COLO668 (cell line): ENCODE measurements at regions not wholly inside any gene's neighbourhood (a gene's known extent, or its start where the extent isn't known, plus 50 kb on each side); places are given as distances from the start of the nearest gene placed in this dataset.
"Not testable (repeated sequence)": the region's sequence is repeated elsewhere in the genome, so short reads cannot be mapped to it uniquely, and the experiment has no call there.

ENCODE experiments used
- DNase-seq: peaks from one replicate; lab custom pipeline; 2025; ENCODE audit not compliant: unreplicated experiment; lab: John Stamatoyannopoulos, UW

- DNase-seq = no peak
Observed at GRCh38 chr20:1845163-1845523, 50.1 kb upstream of the SIRPA start.

GRCh38 chr20:1844325-1845162, 50.7 kb upstream of the SIRPA start:
- DNase-seq = no peak

- DNase-seq = no peak
Observed at GRCh38 chr20:1842281-1842680, 52.9 kb upstream of the SIRPA start.

GRCh38 chr20:1841554-1842140, 53.6 kb upstream of the SIRPA start:
- no peak for DNase-seq

- DNase-seq = no peak
Observed at GRCh38 chr20:1840817-1841553, 54.2 kb upstream of the SIRPA start.

- not testable (repeated sequence) for DNase-seq
Observed at GRCh38 chr20:1839376-1840317, 55.6 kb upstream of the SIRPA start.

GRCh38 chr20:1838556-1839279, 56.5 kb upstream of the SIRPA start:
- no peak for DNase-seq

GRCh38 chr20:1835186-1836035, 59.8 kb upstream of the SIRPA start:
- DNase-seq = no peak

GRCh38 chr20:1833728-1834726, 61.2 kb upstream of the SIRPA start:
- DNase-seq = no peak

- no peak for DNase-seq
Observed at GRCh38 chr20:1833216-1833615, 62.0 kb upstream of the SIRPA start.

- DNase-seq = no peak
Observed at GRCh38 chr20:1832634-1833033, 62.6 kb upstream of the SIRPA start.

- no peak for DNase-seq
Observed at GRCh38 chr20:1831606-1832005, 63.6 kb upstream of the SIRPA start.

GRCh38 chr20:1831096-1831495, 64.1 kb upstream of the SIRPA start:
- DNase-seq = no peak

- no peak for DNase-seq
Observed at GRCh38 chr20:1830240-1830639, 65.0 kb upstream of the SIRPA start.

GRCh38 chr20:1829531-1829930, 65.7 kb upstream of the SIRPA start:
- no peak for DNase-seq

- DNase-seq = no peak
Observed at GRCh38 chr20:1828786-1829131, 66.4 kb upstream of the SIRPA start.

GRCh38 chr20:1827974-1828785, 67.0 kb upstream of the SIRPA start:
- no peak for DNase-seq
